ENCODE measurements at regions not wholly inside any gene's neighbourhood (a gene's known extent, or its start where the extent isn't known, plus 50 kb on each side); places are given as distances from the start of the nearest gene placed in this dataset.

DNA sequence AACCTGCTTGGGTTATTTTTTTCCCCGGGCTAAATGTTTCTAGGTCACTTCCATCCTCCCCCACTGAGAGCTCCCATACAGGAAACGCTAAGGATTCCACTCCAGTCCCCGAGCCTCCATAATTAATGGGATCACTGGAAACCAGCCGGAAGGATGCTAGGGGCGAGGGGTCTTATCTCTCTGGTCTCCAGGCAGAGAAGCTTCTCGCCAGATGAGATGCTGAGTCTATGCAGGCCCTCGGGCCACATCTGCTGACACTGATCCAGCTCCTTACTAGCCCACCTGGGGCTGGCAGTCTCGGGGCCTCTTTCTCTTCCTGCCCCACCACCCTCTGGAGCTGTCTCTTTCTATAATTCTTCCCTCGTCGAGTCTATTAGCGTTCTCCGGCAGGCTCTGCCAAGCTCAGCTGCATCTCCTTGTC, 125.9 kb upstream of the SYT13 start:
- no peak for DNase-seq
- no peaks in the 10 kb centered on the region for H3K36me3 ChIP-seq
- H3K4me3 ChIP-seq, result no peak overlapping the region
- H3K27me3 ChIP-seq, result no peaks in the 10 kb centered on the region
- 24 to 32% (median 26%) methylated on average over 12 of the region's 12 CpGs for WGBS, 3 donors
- TF ChIP-seq POLR2A (IDR thresholded peaks at IDR 0.05) (no peak), EP300 (IDR thresholded peaks at IDR 0.05) (no peak)
- TF ChIP-seq, protein P1, sequence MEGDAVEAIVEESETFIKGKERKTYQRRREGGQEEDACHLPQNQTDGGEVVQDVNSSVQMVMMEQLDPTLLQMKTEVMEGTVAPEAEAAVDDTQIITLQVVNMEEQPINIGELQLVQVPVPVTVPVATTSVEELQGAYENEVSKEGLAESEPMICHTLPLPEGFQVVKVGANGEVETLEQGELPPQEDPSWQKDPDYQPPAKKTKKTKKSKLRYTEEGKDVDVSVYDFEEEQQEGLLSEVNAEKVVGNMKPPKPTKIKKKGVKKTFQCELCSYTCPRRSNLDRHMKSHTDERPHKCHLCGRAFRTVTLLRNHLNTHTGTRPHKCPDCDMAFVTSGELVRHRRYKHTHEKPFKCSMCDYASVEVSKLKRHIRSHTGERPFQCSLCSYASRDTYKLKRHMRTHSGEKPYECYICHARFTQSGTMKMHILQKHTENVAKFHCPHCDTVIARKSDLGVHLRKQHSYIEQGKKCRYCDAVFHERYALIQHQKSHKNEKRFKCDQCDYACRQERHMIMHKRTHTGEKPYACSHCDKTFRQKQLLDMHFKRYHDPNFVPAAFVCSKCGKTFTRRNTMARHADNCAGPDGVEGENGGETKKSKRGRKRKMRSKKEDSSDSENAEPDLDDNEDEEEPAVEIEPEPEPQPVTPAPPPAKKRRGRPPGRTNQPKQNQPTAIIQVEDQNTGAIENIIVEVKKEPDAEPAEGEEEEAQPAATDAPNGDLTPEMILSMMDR (IDR thresholded peaks at IDR 0.05), result no peak
- no peak overlapping the region for H3K27ac ChIP-seq
- no peaks in the 10 kb centered on the region for H3K4me1 ChIP-seq (ENCODE audit: insufficient read depth)
- intact Hi-C loops (cut with DNase I), result no loop called here
- no peaks in the 10 kb centered on the region for H3K9me3 ChIP-seq

GRCh38 chr11:45411228-45411946, 125.2 kb upstream of the SYT13 start:
- H3K9me3 ChIP-seq, result no peaks in the 10 kb centered on the region
- no peaks in the 10 kb centered on the region for H3K36me3 ChIP-seq
- 27 to 29% (median 28%) methylated on average over 7 of the region's 7 CpGs for WGBS, 3 donors
- H3K27me3 ChIP-seq, result no peaks in the 10 kb centered on the region
- H3K27ac ChIP-seq, result no peak overlapping the region
- no peak overlapping the region for H3K4me3 ChIP-seq
- no peaks in the 10 kb centered on the region for H3K4me1 ChIP-seq (ENCODE audit: insufficient read depth)
- no peak for TF ChIP-seq EP300 (IDR thresholded peaks at IDR 0.05)
- no peak for DNase-seq
- intact Hi-C loops (cut with DNase I), result no loop called here

DNA sequence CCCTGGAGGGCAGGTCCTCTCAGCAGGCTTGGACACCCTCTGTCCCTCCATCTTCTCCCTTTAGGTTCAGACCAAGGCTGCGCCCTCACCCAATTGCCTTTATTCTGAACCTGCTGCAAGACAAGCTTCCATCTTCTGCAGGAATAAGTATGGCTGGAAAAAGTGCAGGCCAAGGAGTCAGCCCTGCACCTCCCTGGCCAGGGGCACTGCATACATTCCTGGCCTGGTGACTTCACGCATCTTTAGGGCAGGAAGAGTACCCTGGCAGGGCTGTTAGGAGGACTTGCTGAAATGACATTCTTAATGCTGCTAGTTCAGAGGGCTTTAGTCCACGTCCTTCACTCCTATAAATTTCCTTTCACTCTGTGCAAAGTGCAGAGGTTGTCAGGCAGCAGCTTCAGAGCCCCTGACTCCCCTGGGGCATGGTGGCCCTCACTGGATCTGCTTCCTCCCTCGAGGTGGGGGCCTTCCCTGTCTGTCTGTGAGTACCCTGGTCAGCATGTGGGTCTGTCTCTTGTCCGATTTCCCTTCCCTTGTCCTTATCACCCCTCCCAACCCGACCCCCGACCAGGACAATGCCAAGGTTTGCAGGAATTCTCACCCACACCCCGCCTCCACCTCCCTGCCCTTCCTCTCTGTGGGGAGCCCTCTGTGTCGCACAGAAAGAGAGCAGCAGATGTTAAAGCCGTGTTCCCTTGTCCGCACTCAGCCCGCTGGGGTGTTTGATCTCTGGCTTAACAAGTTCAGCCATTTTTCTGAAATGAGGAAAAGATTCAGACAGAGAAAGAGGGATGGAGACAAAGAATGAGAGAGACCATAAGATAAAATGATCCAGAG, 124.5 kb upstream of the SYT13 start:
- intact Hi-C loops (cut with DNase I), result no loop called here
- WGBS, 3 donors, result 74 to 78% (median 76%) methylated on average over 12 of the region's 12 CpGs
- DNase-seq, result no peak

GRCh38 chr11:45409587-45409986, 123.4 kb upstream of the SYT13 start:
- Histone ChIP-seq H3K36me3 (no peaks in the 10 kb centered on the region), H3K4me1 (ENCODE audit: insufficient read depth) (no peaks in the 10 kb centered on the region), H3K27me3 (no peaks in the 10 kb centered on the region), H3K9me3 (no peaks in the 10 kb centered on the region), H3K27ac (no peak overlapping the region), H3K4me3 (no peak overlapping the region)
- intact Hi-C loops (cut with DNase I), result no loop called here
- 83 to 87% methylated on average over 6 of the region's 6 CpGs; no CpG with 5 or more reads in 1 of the 3 donors for WGBS, 3 donors
- TF ChIP-seq, protein P1 (IDR thresholded peaks at IDR 0.05), result no peak
- TF ChIP-seq EP300 (IDR thresholded peaks at IDR 0.05) (no peak), POLR2A (IDR thresholded peaks at IDR 0.05) (no peak)
- no peak for DNase-seq

More for the DNA sequence above, 124.5 kb upstream of the SYT13 start:
- Histone ChIP-seq H3K36me3 (no peaks in the 10 kb centered on the region), H3K4me1 (ENCODE audit: insufficient read depth) (no peaks in the 10 kb centered on the region), H3K27ac (no peak overlapping the region), H3K4me3 (no peak overlapping the region), H3K27me3 (no peaks in the 10 kb centered on the region), H3K9me3 (no peaks in the 10 kb centered on the region)
- TF ChIP-seq POLR2A (IDR thresholded peaks at IDR 0.05) (no peak), EP300 (IDR thresholded peaks at IDR 0.05) (no peak)
- TF ChIP-seq, protein P1 (IDR thresholded peaks at IDR 0.05), result no peak

DNA sequence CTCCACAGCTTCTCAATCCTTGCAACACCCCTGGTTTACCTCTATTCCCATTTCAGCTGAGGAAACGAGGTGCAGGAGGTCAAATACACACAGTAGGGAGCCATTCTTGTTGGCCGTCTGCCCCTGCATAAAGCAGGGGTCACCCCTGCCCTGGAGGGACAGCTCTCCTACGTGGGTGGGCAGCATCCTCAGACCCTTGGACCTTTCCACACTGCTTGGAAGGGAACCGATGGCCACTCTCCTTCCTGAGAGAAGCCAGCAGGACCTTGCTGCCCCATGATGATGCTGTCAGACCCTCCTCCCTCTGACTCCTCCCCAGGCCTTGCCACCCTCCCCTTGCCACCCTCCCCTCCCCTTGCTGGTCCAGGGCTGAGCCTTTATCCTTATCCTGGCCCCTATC, 121.1 kb upstream of the SYT13 start:
- DNase-seq, result no peak
- Histone ChIP-seq H3K27me3 (no peaks in the 10 kb centered on the region), H3K4me3 (no peak overlapping the region), H3K36me3 (no peaks in the 10 kb centered on the region), H3K4me1 (ENCODE audit: insufficient read depth) (no peaks in the 10 kb centered on the region), H3K9me3 (no peaks in the 10 kb centered on the region), H3K27ac (no peak overlapping the region)
- intact Hi-C loops (cut with DNase I), result no loop called here
- 66 to 72% (median 68%) methylated on average over 4 of the region's 4 CpGs for WGBS, 3 donors
- TF ChIP-seq, protein P1 (IDR thresholded peaks at IDR 0.05), result no peak
- TF ChIP-seq POLR2A (IDR thresholded peaks at IDR 0.05) (no peak), EP300 (IDR thresholded peaks at IDR 0.05) (no peak)
